HUES64 (cell line): ENCODE measurements at regions not wholly inside any gene's neighbourhood (a gene's known extent, or its start where the extent isn't known, plus 50 kb on each side); places are given as distances from the start of the nearest gene placed in this dataset.
"Not testable (repeated sequence)": the region's sequence is repeated elsewhere in the genome, so short reads cannot be mapped to it uniquely, and the experiment has no call there.

Experiments used
- H3K27ac ChIP-seq: 2 replicates; pipeline ENCODE4 v1.7.0; 2013; ENCODE audit warnings: low read depth, low read length, inconsistent platforms
- H3K27me3 ChIP-seq: 2 replicates; pipeline ENCODE4 v1.6.1; 2013; ENCODE audit warnings: mild to moderate bottlenecking, low read length; ENCODE audit not compliant: insufficient read depth
- H3K36me3 ChIP-seq: 2 replicates; pipeline ENCODE4 v1.6.1; 2013; ENCODE audit warnings: mild to moderate bottlenecking, low read length; ENCODE audit not compliant: insufficient read depth
- H3K4me1 ChIP-seq: 2 replicates; pipeline ENCODE4 v1.6.1; 2013; ENCODE audit warnings: mild to moderate bottlenecking, low read length, moderate library complexity; ENCODE audit not compliant: insufficient read depth
- H3K4me3 ChIP-seq: 2 replicates; pipeline ENCODE4 v1.5.1; 2013; ENCODE audit warnings: mild to moderate bottlenecking, low read length, moderate library complexity
- H3K9ac ChIP-seq: 2 replicates; pipeline ENCODE4 v1.6.1; 2013; ENCODE audit warnings: mild to moderate bottlenecking, low read depth, low read length
- H3K9me3 ChIP-seq: 2 replicates; pipeline ENCODE4 v1.6.1; 2013; ENCODE audit warnings: low read depth, low read length; ENCODE audit not compliant: insufficient read depth
- WGBS: fragments of 150-250, 120-280 bp; methylation state at CpG from one replicate; pipeline ENCODE4 v1.1.7; 2013; ENCODE audit warnings: missing lambda C conversion rate; 5-methylcytosine and 5-hydroxymethylcytosine counted together

DNA sequence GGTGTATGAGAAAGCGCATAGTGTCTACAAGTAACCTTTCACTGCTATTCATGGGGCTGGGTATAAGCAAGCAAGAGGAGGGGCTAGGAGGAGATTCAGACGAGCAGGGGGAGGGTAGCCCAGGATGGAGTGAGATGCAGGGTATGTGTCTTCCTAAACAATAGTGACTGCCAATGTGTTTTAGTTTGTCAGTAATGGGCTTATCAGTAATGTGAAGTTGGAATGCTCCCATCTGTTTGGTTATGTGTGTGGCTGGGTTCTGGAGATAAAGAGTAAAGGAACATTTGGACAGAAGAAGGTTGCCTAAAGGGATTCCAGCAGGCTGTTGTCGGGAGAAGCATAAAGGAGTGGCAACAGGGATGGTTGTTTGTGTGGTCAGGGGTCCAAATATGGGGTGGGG, 62.7 kb upstream of the EZR start:
- H3K9ac ChIP-seq: not testable (repeated sequence)

DNA sequence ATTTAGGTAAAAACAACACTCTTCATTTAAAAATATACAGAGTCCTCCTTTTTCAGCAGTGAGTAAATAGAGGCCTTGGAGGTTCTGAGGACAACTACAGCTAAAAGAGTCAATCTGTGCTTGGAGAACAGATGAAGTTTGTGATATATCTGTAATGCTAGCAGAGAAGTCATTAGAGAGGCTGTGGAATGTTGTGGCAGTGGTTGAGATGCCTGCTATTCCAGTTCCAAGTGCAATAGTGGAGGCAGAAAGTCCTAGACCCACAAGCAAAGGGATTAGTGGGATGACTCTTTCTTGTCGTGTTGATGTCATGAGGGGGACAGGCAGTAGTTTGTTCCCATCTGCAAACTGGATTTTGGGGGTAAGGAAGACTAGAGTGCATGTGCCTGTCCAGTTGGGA, 62.1 kb upstream of the EZR start:
- WGBS: 84% methylated on average over 1 of the region's 1 CpG
- H3K4me1 ChIP-seq: peaks cover 12% of the 10 kb centered on the region
- not testable (repeated sequence) for H3K36me3 ChIP-seq, H3K27ac ChIP-seq, H3K9me3 ChIP-seq, H3K4me3 ChIP-seq, H3K27me3 ChIP-seq, H3K9ac ChIP-seq

More for the DNA sequence above, 62.7 kb upstream of the EZR start:
- H3K36me3 ChIP-seq, H3K9me3 ChIP-seq, H3K4me3 ChIP-seq, H3K27ac ChIP-seq, H3K27me3 ChIP-seq: not testable (repeated sequence)
- WGBS: 77% methylated on average over 3 of the region's 3 CpGs
- H3K4me1 ChIP-seq: peaks cover 12% of the 10 kb centered on the region

DNA sequence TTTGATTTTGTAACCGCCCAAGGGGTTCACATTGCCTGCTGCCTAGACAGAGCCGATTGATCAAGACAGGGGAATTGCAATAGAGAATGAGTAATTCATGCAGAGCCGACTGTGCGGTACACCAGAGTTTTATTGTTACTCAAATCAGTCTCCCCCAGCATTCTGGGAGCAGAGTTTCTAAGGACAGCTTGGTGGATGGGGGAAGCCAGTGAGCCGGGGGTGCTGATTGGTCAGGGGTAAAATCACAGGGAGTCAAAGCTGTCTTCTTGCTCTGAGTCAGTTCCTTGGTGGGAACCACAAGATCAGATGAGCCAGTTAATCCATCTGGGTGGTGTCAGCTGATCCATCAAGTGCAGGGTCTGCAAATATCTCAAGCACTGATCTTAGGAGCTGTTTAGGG, 60.0 kb upstream of the EZR start:
- peaks cover 12% of the 10 kb centered on the region for H3K4me1 ChIP-seq
- peak overlapping the region; percentile 71; the same call in 1 of the 2 replicates for H3K27ac ChIP-seq
- WGBS: 81% methylated on average over 5 of the region's 5 CpGs
- 0 out of 2 replicates have a peak overlapping the region, but pooled peaks have one; percentile 38 for H3K9ac ChIP-seq
- no peak overlapping the region for H3K4me3 ChIP-seq
- no peaks in the 10 kb centered on the region for H3K36me3 ChIP-seq
- H3K9me3 ChIP-seq: no peaks in the 10 kb centered on the region
- no peaks in the 10 kb centered on the region for H3K27me3 ChIP-seq

- Histone ChIP-seq H3K9ac (no peak overlapping the region), H3K4me1 (peaks cover 12% of the 10 kb centered on the region), H3K9me3 (no peaks in the 10 kb centered on the region), H3K27ac (no peak overlapping the region), H3K27me3 (no peaks in the 10 kb centered on the region), H3K36me3 (no peaks in the 10 kb centered on the region), H3K4me3 (no peak overlapping the region)
- WGBS: 94% methylated on average over 1 of the region's 1 CpG
Observed at GRCh38 chr6:158877716-158878115, 58.5 kb upstream of the EZR start.

- no peaks in the 10 kb centered on the region for H3K36me3 ChIP-seq
- H3K9me3 ChIP-seq: no peaks in the 10 kb centered on the region
- no peaks in the 10 kb centered on the region for H3K27me3 ChIP-seq
- H3K9ac ChIP-seq: no peak overlapping the region
- no CpG with 5 or more reads among the region's 1 CpG for WGBS
- no peak overlapping the region for H3K27ac ChIP-seq
- peaks cover 12% of the 10 kb centered on the region for H3K4me1 ChIP-seq
- H3K4me3 ChIP-seq: no peak overlapping the region
Observed at GRCh38 chr6:158876886-158877285, 57.7 kb upstream of the EZR start.

DNA sequence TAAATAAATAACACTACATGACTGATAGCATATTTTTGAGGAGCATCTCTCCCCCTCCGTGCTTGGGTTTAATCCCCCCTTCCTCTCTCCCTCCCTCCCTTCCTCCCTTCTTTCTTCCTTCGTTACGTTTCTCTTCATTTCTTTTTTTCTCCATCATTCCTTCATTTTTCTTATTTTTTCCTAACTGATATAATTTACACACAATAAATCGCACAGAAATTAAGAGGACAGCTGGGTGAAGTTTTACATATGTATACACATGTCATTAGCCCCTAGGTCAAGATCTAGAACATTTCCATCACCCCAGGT, 51.4 kb upstream of the EZR start:
- Histone ChIP-seq H3K4me3 (no peak overlapping the region), H3K4me1 (0 out of 2 replicates have a peak, but pooled peaks cover 7% of the 10 kb centered on the region), H3K27me3 (no peaks in the 10 kb centered on the region), H3K9ac (no peak overlapping the region), H3K27ac (no peak overlapping the region), H3K9me3 (no peaks in the 10 kb centered on the region), H3K36me3 (no peaks in the 10 kb centered on the region)
- 96% methylated on average over 3 of the region's 4 CpGs for WGBS

DNA sequence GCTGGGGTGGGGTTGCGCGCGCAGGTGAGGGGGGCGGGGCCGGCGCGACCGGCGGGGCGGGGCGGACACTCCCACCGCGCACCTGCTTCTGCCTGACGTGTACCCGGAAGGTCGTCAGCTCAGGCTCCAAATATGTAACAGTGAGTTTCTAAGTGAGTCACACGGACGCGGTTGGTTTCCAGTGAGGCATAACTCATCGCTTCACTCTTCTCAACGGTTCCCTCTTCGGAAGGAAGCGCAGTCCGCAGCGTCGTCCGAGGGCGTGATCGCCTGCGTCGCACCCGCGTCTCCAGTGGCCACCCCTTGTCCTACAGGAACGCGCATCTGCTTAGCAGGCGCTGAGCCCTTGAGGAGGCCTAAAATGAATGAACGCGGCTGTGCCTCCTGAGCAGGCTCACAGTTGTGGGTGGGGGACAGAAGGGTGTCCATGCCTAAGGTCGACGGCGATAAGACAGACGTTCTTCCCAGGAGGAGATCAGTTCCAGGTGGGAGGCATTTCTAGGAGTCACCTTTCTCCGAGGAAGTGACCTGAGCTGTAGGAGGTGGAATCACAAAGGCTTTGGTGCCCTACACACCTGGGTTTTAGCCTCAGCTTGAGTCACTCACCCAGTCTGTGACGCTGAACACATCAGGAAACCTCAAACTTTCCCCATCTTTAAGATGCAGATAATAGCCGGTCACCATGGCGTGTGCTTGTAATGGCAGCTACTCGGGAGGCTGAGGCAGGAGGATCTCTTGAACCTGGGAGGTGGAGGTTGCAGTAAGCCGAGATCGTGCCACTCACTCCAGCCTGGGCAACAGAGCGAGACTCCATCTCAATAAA, 50.9 kb upstream of the EZR start:
- peak overlapping the region; percentile 73; the same call in 1 of the 2 replicates for H3K27ac ChIP-seq
- H3K4me3 ChIP-seq: peak overlapping the region; percentile 57
- H3K4me1 ChIP-seq: 0 out of 2 replicates have a peak, but pooled peaks cover 12% of the 10 kb centered on the region
- WGBS: 20% methylated on average over 50 of the region's 50 CpGs
- no peaks in the 10 kb centered on the region for H3K36me3 ChIP-seq
- no peaks in the 10 kb centered on the region for H3K27me3 ChIP-seq
- peak overlapping the region; percentile 33 for H3K9ac ChIP-seq
- no peaks in the 10 kb centered on the region for H3K9me3 ChIP-seq

DNA sequence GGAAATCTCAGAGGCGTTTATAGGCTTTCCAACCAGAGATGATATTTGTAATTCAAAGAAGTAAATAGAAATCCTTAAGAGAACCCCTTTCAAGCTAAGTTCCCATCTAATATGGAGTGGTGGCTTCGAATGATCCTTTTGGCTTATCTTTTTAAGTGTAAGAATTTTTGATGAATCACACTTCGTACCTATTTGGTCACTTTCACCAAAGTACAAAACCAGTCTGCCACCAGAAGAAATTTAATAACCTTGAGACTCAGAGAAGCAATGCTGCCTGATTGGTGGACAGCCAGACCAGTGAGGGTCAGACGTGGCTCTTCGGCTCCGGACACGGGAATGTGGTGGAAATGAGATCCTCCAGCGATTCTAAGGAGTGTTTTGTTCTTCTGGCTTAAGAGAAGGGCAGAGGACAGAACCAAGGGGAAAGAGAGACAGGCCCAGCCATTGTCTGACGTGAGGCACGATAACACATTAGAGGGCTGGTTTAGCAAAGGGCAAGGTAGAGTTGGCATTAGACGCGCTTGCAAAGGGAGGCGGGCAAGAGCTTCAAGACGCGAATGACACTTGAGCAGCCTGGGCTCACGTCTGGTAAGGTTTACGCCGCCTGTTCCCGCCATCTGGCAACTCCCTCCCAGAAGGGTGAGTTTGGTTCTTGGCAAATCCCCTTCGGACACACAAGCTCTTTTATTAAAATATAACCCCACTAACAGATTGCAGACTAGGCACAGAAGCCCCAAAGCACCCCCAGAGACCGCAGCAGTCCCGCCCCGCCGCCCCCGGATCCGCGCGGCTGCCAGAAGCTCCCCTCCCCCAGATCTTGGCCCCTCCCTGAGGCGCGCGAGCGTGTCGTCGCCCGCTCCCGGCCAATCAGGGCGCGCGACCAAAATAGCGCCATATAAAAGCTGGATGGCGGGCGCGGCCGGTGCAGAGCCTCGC, 50.0 kb upstream of the EZR start:
- peak overlapping the region; percentile 96 for H3K27ac ChIP-seq
- no peaks in the 10 kb centered on the region for H3K36me3 ChIP-seq
- H3K4me3 ChIP-seq: peak overlapping the region; percentile 55
- no peaks in the 10 kb centered on the region for H3K9me3 ChIP-seq
- H3K9ac ChIP-seq: peak overlapping the region; percentile 83
- WGBS: 11% methylated on average over 44 of the region's 45 CpGs
- H3K27me3 ChIP-seq: no peaks in the 10 kb centered on the region
- H3K4me1 ChIP-seq: 0 out of 2 replicates have a peak, but pooled peaks cover 14% of the 10 kb centered on the region
